CD4-positive, alpha-beta T cell (primary cell): ENCODE measurements at regions not wholly inside any gene's neighbourhood (a gene's known extent, or its start where the extent isn't known, plus 50 kb on each side); places are given as distances from the start of the nearest gene placed in this dataset.

ENCODE experiments used
- ATAC-seq: fragments of 200-7000 bp; cut with Tn5 transposase; one replicate; pipeline ENCODE4 v1.10.0; 2022; ENCODE audit warnings: mild to moderate bottlenecking; ENCODE audit not compliant: poor library complexity
- CTCF ChIA-PET: fragments of 350-600 bp; sonication (Branson Sonifier 250); formaldehyde crosslinking; loops from one replicate; lab custom pipeline; 2021; ENCODE audit warnings: antibody characterized with exemption, inconsistent platforms; lab: Charles Lee
- POLR2A ChIA-PET: fragments of 350-600 bp; sonication (Branson Sonifier 250); formaldehyde crosslinking; loops from one replicate; lab custom pipeline; 2021; ENCODE audit warnings: antibody characterized with exemption, inconsistent platforms; lab: Charles Lee
- DNase-seq, 14 experiments: peaks; one replicate each; pipeline ENCODE4 v3.0.0-alpha.2; 2013 to 2020; ENCODE audit warnings: mixed read lengths in 2 of 14
- H3K27ac ChIP-seq, 2 donors: one replicate each; pipeline versions ENCODE4 v1.5.1 to v1.7.0; 2013; ENCODE audit warnings: low read length in 2 of 2, low read depth in 1 of 2, mild to moderate bottlenecking in 1 of 2
- H3K27me3 ChIP-seq, 2 experiments: 1 replicate in 1 of 2; 2 replicates in 1 of 2; pipeline versions ENCODE4 v1.6.1 to v1.7.0; 2013; ENCODE audit warnings: low read length in 2 of 2, control low read depth in 1 of 2, mild to moderate bottlenecking in 1 of 2, moderate library complexity in 1 of 2; ENCODE audit not compliant: insufficient read depth in 2 of 2, control insufficient read depth in 1 of 2
- H3K36me3 ChIP-seq: one replicate; pipeline ENCODE4 v1.6.1; 2013; ENCODE audit warnings: low read length, control low read depth; ENCODE audit not compliant: insufficient read depth
- H3K4me1 ChIP-seq: one replicate; pipeline ENCODE4 v1.6.1; 2013; ENCODE audit warnings: low read length, control low read depth; ENCODE audit not compliant: insufficient read depth
- H3K4me3 ChIP-seq: one replicate; pipeline ENCODE4 v1.5.1; 2013; ENCODE audit warnings: mild to moderate bottlenecking, low read length, moderate library complexity
- H3K9me3 ChIP-seq, 2 experiments: 1 replicate in 1 of 2; 2 replicates in 1 of 2; pipeline versions ENCODE4 v1.6.1 to v1.7.0; 2013; ENCODE audit warnings: low read length in 2 of 2, mild to moderate bottlenecking in 2 of 2, control low read depth in 1 of 2, moderate library complexity in 1 of 2; ENCODE audit not compliant: control insufficient read depth in 1 of 2, insufficient read depth in 1 of 2
- H3K27ac Mint-ChIP-seq: one replicate; pipeline ENCODE4 v1.8.0; 2020; ENCODE audit warnings: mixed read lengths
- H3K27me3 Mint-ChIP-seq: one replicate; pipeline ENCODE4 v1.8.0; 2021; ENCODE audit warnings: mixed read lengths
- H3K36me3 Mint-ChIP-seq: one replicate; pipeline ENCODE4 v1.8.0; 2021; ENCODE audit warnings: low read depth, mixed read lengths
- H3K4me1 Mint-ChIP-seq: one replicate; pipeline ENCODE4 v1.8.0; 2021; ENCODE audit warnings: low read depth, mixed read lengths
- H3K4me3 Mint-ChIP-seq: one replicate; pipeline ENCODE4 v1.8.0; 2020; ENCODE audit warnings: mild to moderate bottlenecking, mixed read lengths
- H3K9me3 Mint-ChIP-seq: one replicate; pipeline ENCODE4 v1.8.0; 2020; ENCODE audit warnings: mixed read lengths
- CTCF ChIP-seq: fragments of 200-600 bp; IDR thresholded peaks from one replicate; pipeline ENCODE4 v1.8.0; 2022; ENCODE audit warnings: antibody characterized with exemption, mild to moderate bottlenecking
- intact Hi-C, 2 experiments: fragments of 100-400 bp; cut with DNase I in 1 of 2; cut with micrococcal nuclease in 1 of 2; formaldehyde crosslinking; loops; one replicate each; pipeline versions ENCODE4 v1.15.1 to v1.9.0; 2023 to 2025; cut with DNase I, micrococcal nuclease

GRCh38 chr7:110139056-110139455 lies 951.9 kb upstream of the LRRN3 start:
- no peak for TF ChIP-seq CTCF
- Histone ChIP-seq H3K4me3 (no peak overlapping the region), H3K36me3 (no peaks in the 10 kb centered on the region), H3K9me3 (no peaks in the 10 kb centered on the region), H3K27me3 (no peaks in the 10 kb centered on the region), H3K27ac (no peak overlapping the region), H3K4me1 (no peaks in the 10 kb centered on the region)
- H3K9me3 Mint-ChIP-seq = peaks cover 4% of the 10 kb centered on the region
- H3K27me3 Mint-ChIP-seq = no peaks in the 10 kb centered on the region
- ChIA-PET POLR2A (no interaction called here), CTCF (interaction anchor here (1.4 kb wide), 1 partner anchor 9 kb away, joined by 4 read pairs; no protein-coding TSS in a partner anchor)
- ATAC-seq (no peak), DNase-seq (no peak)
- intact Hi-C loops = no loop called here
- H3K4me1 Mint-ChIP-seq = no peaks in the 10 kb centered on the region
- no peak overlapping the region for H3K4me3 Mint-ChIP-seq
- H3K27ac Mint-ChIP-seq = no peak overlapping the region
- no peaks in the 10 kb centered on the region for H3K36me3 Mint-ChIP-seq

- Mint-ChIP-seq H3K36me3 (no peaks in the 10 kb centered on the region), H3K9me3 (no peaks in the 10 kb centered on the region), H3K4me1 (no peaks in the 10 kb centered on the region), H3K27me3 (no peaks in the 10 kb centered on the region), H3K27ac (no peak overlapping the region), H3K4me3 (no peak overlapping the region)
- ATAC-seq (no peak), DNase-seq (no peak)
- POLR2A ChIA-PET = no interaction called here
- peaks cover 0 to 2% of the 10 kb centered on the region in 2 experiments for H3K9me3 ChIP-seq
- no peaks in the 10 kb centered on the region for H3K27me3 ChIP-seq
- H3K4me1 ChIP-seq = no peaks in the 10 kb centered on the region
- H3K27ac ChIP-seq = no peak overlapping the region
- CTCF ChIA-PET = no interaction called here
- intact Hi-C loops = no loop called here
- no peaks in the 10 kb centered on the region for H3K36me3 ChIP-seq
- H3K4me3 ChIP-seq = no peak overlapping the region
- TF ChIP-seq CTCF = no peak
Observed at GRCh38 chr7:110142939-110143526, 947.9 kb upstream of the LRRN3 start.

DNA sequence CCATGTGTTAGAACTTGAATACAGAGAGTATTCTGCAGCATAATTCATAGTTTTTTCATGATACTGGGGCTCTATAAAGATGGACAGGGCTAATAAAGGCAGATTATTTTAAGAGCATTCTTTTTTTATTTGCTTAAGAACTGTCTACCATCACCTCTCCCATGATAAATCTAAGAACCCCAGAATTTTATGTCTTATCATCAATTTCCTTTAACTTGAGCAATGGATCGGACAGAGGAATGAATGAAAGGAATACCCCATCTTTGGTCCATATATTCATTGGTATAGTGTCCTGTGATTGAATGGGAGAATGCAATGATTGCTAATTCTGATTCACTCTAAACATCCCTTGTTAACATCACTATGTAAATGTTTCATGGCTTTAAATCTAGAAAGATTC lies 946.3 kb upstream of the LRRN3 start:
- Mint-ChIP-seq H3K27ac (no peak overlapping the region), H3K36me3 (no peaks in the 10 kb centered on the region), H3K4me3 (no peak overlapping the region), H3K4me1 (no peaks in the 10 kb centered on the region), H3K27me3 (no peaks in the 10 kb centered on the region), H3K9me3 (no peaks in the 10 kb centered on the region)
- H3K9me3 ChIP-seq = peaks cover 0 to 13% of the 10 kb centered on the region in 2 experiments
- TF ChIP-seq CTCF = no peak
- no peak for DNase-seq
- no peaks in the 10 kb centered on the region for H3K36me3 ChIP-seq
- H3K4me3 ChIP-seq = no peak overlapping the region
- ATAC-seq = no peak
- H3K27me3 ChIP-seq = no peaks in the 10 kb centered on the region
- ChIA-PET POLR2A (no interaction called here), CTCF (no interaction called here)
- no peaks in the 10 kb centered on the region for H3K4me1 ChIP-seq
- intact Hi-C loops = no loop called here
- H3K27ac ChIP-seq = no peak overlapping the region
